B cell (primary cell): ENCODE measurements at regions not wholly inside any gene's neighbourhood (a gene's known extent, or its start where the extent isn't known, plus 50 kb on each side); places are given as distances from the start of the nearest gene placed in this dataset.

Experiments used
- ATAC-seq: fragments of 200-7000 bp; cut with Tn5 transposase; one replicate; pipeline ENCODE4 v1.10.0; 2021; ENCODE audit warnings: low read depth, mild to moderate bottlenecking, moderate number of reproducible peaks, moderate library complexity
- CTCF ChIA-PET: fragments of 350-600 bp; sonication (Branson Sonifier 250); formaldehyde crosslinking; loops from one replicate; lab custom pipeline; 2021; ENCODE audit warnings: antibody characterized with exemption, inconsistent platforms; lab: Charles Lee
- POLR2A ChIA-PET: fragments of 350-600 bp; sonication (Branson Sonifier 250); formaldehyde crosslinking; loops from one replicate; lab custom pipeline; 2021; ENCODE audit warnings: antibody characterized with exemption; lab: Charles Lee
- DNase-seq: peaks from one replicate; pipeline ENCODE4 v3.0.0; 2013
- H2AFZ ChIP-seq: 2 replicates; pipeline ENCODE4 v1.6.1; 2012; ENCODE audit warnings: mild to moderate bottlenecking, low read depth, low read length; ENCODE audit not compliant: insufficient read depth, poor library complexity, severe bottlenecking
- H3K27ac ChIP-seq, 2 donors: 1 replicate in 1 of 2; 2 replicates in 1 of 2; pipeline ENCODE4 v1.5.1; 2012 to 2013; ENCODE audit warnings: low read length in 2 of 2, mild to moderate bottlenecking in 2 of 2, moderate library complexity in 1 of 2
- H3K27me3 ChIP-seq, 4 experiments: fragments of 200-600 bp in 1 of 4; sonication (generic) in 1 of 4; replicated peaks in 1 of 4; 1 replicate in 2 of 4; 2 replicates in 2 of 4; pipeline versions ENCODE4 v1.6.1 to v1.7.0; 2013 to 2016; ENCODE audit warnings: low read length in 3 of 4, mild to moderate bottlenecking in 2 of 4, mixed read lengths in 1 of 4, moderate library complexity in 1 of 4; ENCODE audit not compliant: insufficient read depth in 4 of 4, control insufficient read depth in 3 of 4; ENCODE audit errors: control extremely low read depth in 1 of 4
- H3K36me3 ChIP-seq, 2 experiments: replicated peaks in 1 of 2; 1 replicate in 1 of 2; 2 replicates in 1 of 2; pipeline versions ENCODE4 v1.6.1 to v1.7.1; 2013; ENCODE audit warnings: low read length in 1 of 2; ENCODE audit not compliant: insufficient read depth in 2 of 2, control insufficient read depth in 1 of 2; ENCODE audit errors: control extremely low read depth in 1 of 2, extremely low read depth in 1 of 2
- H3K4me1 ChIP-seq, 2 donors: fragments of 200-600 bp in 1 of 2; sonication (generic) in 1 of 2; 1 replicate in 1 of 2; 2 replicates in 1 of 2; pipeline versions ENCODE4 v1.5.1 to v1.6.1; 2013 to 2017; ENCODE audit warnings: low read length in 2 of 2; ENCODE audit not compliant: control insufficient read depth in 2 of 2, insufficient read depth in 2 of 2
- H3K4me2 ChIP-seq: replicated peaks from 2 replicates; pipeline ENCODE3; 2012; ENCODE audit warnings: mild to moderate bottlenecking, low read depth, low read length; ENCODE audit not compliant: poor library complexity, severe bottlenecking
- H3K4me3 ChIP-seq, 5 experiments: fragments of 200-600 bp in 1 of 5; sonication (generic) in 1 of 5; 1 replicate in 3 of 5; 2 replicates in 2 of 5; pipeline versions ENCODE4 v1.5.1 to v1.7.0; 2011 to 2016; ENCODE audit warnings: low read length in 4 of 5, mild to moderate bottlenecking in 4 of 5, low read depth in 2 of 5, control low read depth in 1 of 5, moderate library complexity in 1 of 5; ENCODE audit not compliant: insufficient read depth in 1 of 5; ENCODE audit errors: control extremely low read depth in 1 of 5, extremely low read depth in 1 of 5
- H3K79me2 ChIP-seq: fragments of 200-600 bp; sonication (generic); one replicate; pipeline ENCODE4 v1.6.0; 2016; ENCODE audit warnings: low read length; ENCODE audit not compliant: control insufficient read depth, insufficient read depth
- H3K9ac ChIP-seq: fragments of 200-600 bp; sonication (generic); 2 replicates; pipeline ENCODE4 v1.6.1; 2017; ENCODE audit warnings: mild to moderate bottlenecking, low read length, moderate library complexity
- H3K9me3 ChIP-seq, 3 donors: one replicate each; pipeline versions ENCODE4 v1.6.1 to v1.7.1; 2013; ENCODE audit warnings: low read length in 2 of 3; ENCODE audit not compliant: control insufficient read depth in 2 of 3, insufficient read depth in 1 of 3; ENCODE audit errors: control extremely low read depth in 1 of 3
- H4K20me1 ChIP-seq: 2 replicates; pipeline ENCODE4 v1.6.0; 2012; ENCODE audit warnings: mild to moderate bottlenecking, low read length; ENCODE audit not compliant: insufficient read depth, control insufficient read depth, poor library complexity, severe bottlenecking
- H3K27ac Mint-ChIP-seq: one replicate; pipeline ENCODE4 v1.8.0; 2021; ENCODE audit warnings: mixed read lengths
- H3K27me3 Mint-ChIP-seq: one replicate; pipeline ENCODE4 v1.8.0; 2021; ENCODE audit warnings: mixed read lengths
- H3K4me1 Mint-ChIP-seq: one replicate; pipeline ENCODE4 v1.8.0; 2021; ENCODE audit warnings: mixed read lengths
- H3K4me3 Mint-ChIP-seq: one replicate; pipeline ENCODE4 v1.8.0; 2021; ENCODE audit warnings: mixed read lengths
- H3K9me3 Mint-ChIP-seq: one replicate; pipeline ENCODE4 v1.8.0; 2022; ENCODE audit warnings: mixed read lengths; ENCODE audit not compliant: insufficient read depth
- EZH2 ChIP-seq: IDR thresholded peaks from 2 replicates; pipeline ENCODE4 v1.6.1; 2012; ENCODE audit warnings: borderline replicate concordance, low read depth, mild to moderate bottlenecking, moderate library complexity, low read length; ENCODE audit not compliant: insufficient read depth, poor library complexity, severe bottlenecking
- WGBS: methylation state at CpG from one replicate; pipeline ENCODE4 v1.1.5; 2013; ENCODE audit warnings: missing lambda C conversion rate; ENCODE audit not compliant: insufficient coverage; 5-methylcytosine and 5-hydroxymethylcytosine counted together
- intact Hi-C: fragments of 100-400 bp; cut with micrococcal nuclease; formaldehyde crosslinking; loops from one replicate; pipeline ENCODE4 v1.10.0; 2022
- TF ChIP-seq, protein P1 (sequence below): fragments of 200-600 bp; IDR thresholded peaks from one replicate; pipeline ENCODE4 v1.8.0; 2022; ENCODE audit warnings: antibody characterized with exemption, mild to moderate bottlenecking

DNA sequence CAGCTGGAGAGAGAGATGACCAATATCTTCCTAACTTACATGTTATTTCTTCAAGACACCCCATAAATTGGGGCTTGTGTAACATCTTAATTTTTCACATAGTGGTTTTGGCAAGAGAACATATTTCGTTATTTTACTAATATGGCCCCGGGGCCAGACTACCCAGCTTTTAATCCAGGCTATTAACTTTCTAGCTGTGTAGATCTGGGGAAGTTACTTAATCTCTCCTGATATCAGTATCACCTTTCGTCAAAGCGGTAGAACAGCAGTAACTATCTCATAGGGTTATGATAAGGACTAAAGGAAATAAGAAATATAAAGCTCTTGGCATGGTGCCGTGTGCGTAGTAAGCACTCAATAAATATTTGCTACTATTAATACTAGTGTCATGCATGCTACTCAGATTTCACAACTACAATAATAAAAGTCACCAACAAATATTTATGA, 71.6 kb upstream of the LYZL1 start:
- CTCF ChIA-PET = no interaction called here
- intact Hi-C loops = no loop called here
- no peaks in the 10 kb centered on the region for H3K36me3 ChIP-seq
- no peaks in the 10 kb centered on the region for H3K4me1 Mint-ChIP-seq
- H3K27ac ChIP-seq = no peak overlapping the region
- H3K27me3 Mint-ChIP-seq = no peaks in the 10 kb centered on the region
- no peaks in the 10 kb centered on the region for H4K20me1 ChIP-seq
- no peak for DNase-seq
- no peaks in the 10 kb centered on the region for H3K27me3 ChIP-seq
- no peak overlapping the region for H3K27ac Mint-ChIP-seq
- H2AFZ ChIP-seq = no peak overlapping the region
- no peak overlapping the region for H3K9ac ChIP-seq
- no peak overlapping the region for H3K4me2 ChIP-seq
- no peaks in the 10 kb centered on the region for H3K9me3 Mint-ChIP-seq
- peaks cover 0 to 2% (median 0%) of the 10 kb centered on the region in 3 donors for H3K9me3 ChIP-seq
- no peaks in the 10 kb centered on the region for H3K79me2 ChIP-seq
- no peaks in the 10 kb centered on the region for H3K4me1 ChIP-seq
- WGBS = no CpG with 5 or more reads among the region's 6 CpGs
- no peak overlapping the region for H3K4me3 Mint-ChIP-seq
- H3K4me3 ChIP-seq = no peak overlapping the region
- TF ChIP-seq, protein P1, sequence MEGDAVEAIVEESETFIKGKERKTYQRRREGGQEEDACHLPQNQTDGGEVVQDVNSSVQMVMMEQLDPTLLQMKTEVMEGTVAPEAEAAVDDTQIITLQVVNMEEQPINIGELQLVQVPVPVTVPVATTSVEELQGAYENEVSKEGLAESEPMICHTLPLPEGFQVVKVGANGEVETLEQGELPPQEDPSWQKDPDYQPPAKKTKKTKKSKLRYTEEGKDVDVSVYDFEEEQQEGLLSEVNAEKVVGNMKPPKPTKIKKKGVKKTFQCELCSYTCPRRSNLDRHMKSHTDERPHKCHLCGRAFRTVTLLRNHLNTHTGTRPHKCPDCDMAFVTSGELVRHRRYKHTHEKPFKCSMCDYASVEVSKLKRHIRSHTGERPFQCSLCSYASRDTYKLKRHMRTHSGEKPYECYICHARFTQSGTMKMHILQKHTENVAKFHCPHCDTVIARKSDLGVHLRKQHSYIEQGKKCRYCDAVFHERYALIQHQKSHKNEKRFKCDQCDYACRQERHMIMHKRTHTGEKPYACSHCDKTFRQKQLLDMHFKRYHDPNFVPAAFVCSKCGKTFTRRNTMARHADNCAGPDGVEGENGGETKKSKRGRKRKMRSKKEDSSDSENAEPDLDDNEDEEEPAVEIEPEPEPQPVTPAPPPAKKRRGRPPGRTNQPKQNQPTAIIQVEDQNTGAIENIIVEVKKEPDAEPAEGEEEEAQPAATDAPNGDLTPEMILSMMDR = no peak
- no peak for ATAC-seq
- POLR2A ChIA-PET = no interaction called here

DNA sequence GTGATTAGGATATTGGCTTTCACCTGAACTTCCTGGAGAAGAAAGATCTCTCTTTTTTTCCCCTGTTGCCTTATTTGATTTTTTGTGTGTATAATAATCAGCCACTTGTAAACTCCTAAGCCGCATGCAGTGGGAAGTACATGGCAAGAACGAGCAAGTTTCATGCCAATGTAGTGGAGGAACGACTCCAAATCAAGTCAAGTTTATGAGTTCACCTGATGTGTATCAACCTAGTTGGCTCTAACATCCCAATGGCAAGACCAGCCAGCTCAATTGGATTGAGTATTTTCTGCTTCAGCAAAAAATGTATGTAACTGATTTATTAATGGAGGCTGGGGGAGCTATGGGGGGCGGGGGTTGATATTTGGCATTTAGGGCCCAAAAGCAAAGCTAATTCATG, 65.5 kb upstream of the LYZL1 start:
- Histone ChIP-seq H3K4me1 (no peaks in the 10 kb centered on the region), H3K9ac (no peak overlapping the region), H3K9me3 (no peaks in the 10 kb centered on the region), H3K79me2 (no peaks in the 10 kb centered on the region), H3K4me2 (no peak overlapping the region), H4K20me1 (no peaks in the 10 kb centered on the region), H2AFZ (no peak overlapping the region), H3K36me3 (no peaks in the 10 kb centered on the region), H3K27ac (no peak overlapping the region), H3K27me3 (peaks cover 0 to 2% (median 0%) of the 10 kb centered on the region in 4 experiments), H3K4me3 (no peak overlapping the region)
- Mint-ChIP-seq H3K27me3 (no peaks in the 10 kb centered on the region), H3K27ac (no peak overlapping the region), H3K4me1 (no peaks in the 10 kb centered on the region), H3K4me3 (no peak overlapping the region), H3K9me3 (no peaks in the 10 kb centered on the region)
- TF ChIP-seq, protein P1 = no peak
- TF ChIP-seq EZH2 = no peak
- intact Hi-C loops = no loop called here
- POLR2A ChIA-PET = no interaction called here
- DNase-seq (no peak), ATAC-seq (no peak)
- 81% methylated on average over 3 of the region's 4 CpGs for WGBS
- CTCF ChIA-PET = no interaction called here
